Chondrocyte (in vitro differentiated cells): ENCODE measurements at regions not wholly inside any gene's neighbourhood (a gene's known extent, or its start where the extent isn't known, plus 50 kb on each side); places are given as distances from the start of the nearest gene placed in this dataset.

ENCODE experiments used
- DNase-seq: peaks from one replicate; pipeline ENCODE4 v3.0.0; 2021; ENCODE audit warnings: mixed read lengths, low spot score
- H3K27ac Mint-ChIP-seq: one replicate; pipeline ENCODE4 v1.8.0; 2021; ENCODE audit warnings: mild to moderate bottlenecking, moderate library complexity, mixed read lengths; ENCODE audit not compliant: unreplicated experiment
- H3K27me3 Mint-ChIP-seq: 2 replicates; pipeline ENCODE4 v1.8.0; 2021; ENCODE audit warnings: low read depth, mixed read lengths
- H3K36me3 Mint-ChIP-seq: 2 replicates; pipeline ENCODE4 v1.8.0; 2021; ENCODE audit warnings: low read depth, mixed read lengths
- H3K4me1 Mint-ChIP-seq: 2 replicates; pipeline ENCODE4 v1.8.0; 2021; ENCODE audit warnings: low read depth, mild to moderate bottlenecking, mixed read lengths
- H3K4me3 Mint-ChIP-seq: one replicate; pipeline ENCODE4 v1.8.0; 2021; ENCODE audit warnings: mild to moderate bottlenecking, moderate library complexity, mixed read lengths; ENCODE audit not compliant: unreplicated experiment
- H3K9me3 Mint-ChIP-seq: 2 replicates; pipeline ENCODE4 v1.8.0; 2021; ENCODE audit warnings: low read depth, mixed read lengths
- CTCF ChIP-seq: fragments of 200-600 bp; sonication (generic); IDR thresholded peaks from 2 replicates; pipeline ENCODE4 v1.5.0; 2021; ENCODE audit warnings: antibody characterized with exemption, mild to moderate bottlenecking, moderate library complexity

- DNase-seq = no peak
- Mint-ChIP-seq H3K4me3 (no peak overlapping the region), H3K4me1 (no peaks in the 10 kb centered on the region), H3K27ac (no peak overlapping the region), H3K36me3 (no peaks in the 10 kb centered on the region), H3K9me3 (peaks cover 3% of the 10 kb centered on the region), H3K27me3 (no peaks in the 10 kb centered on the region)
- TF ChIP-seq CTCF = no peak
These were observed 1093.0 kb upstream of the TENM3 start for GRCh38 chr4:181150191-181150590.

GRCh38 chr4:181151856-181152255, 1091.3 kb upstream of the TENM3 start:
- H3K27me3 Mint-ChIP-seq = no peaks in the 10 kb centered on the region
- no peak for TF ChIP-seq CTCF
- no peak overlapping the region for H3K4me3 Mint-ChIP-seq
- H3K27ac Mint-ChIP-seq = no peak overlapping the region
- no peak for DNase-seq
- no peaks in the 10 kb centered on the region for H3K36me3 Mint-ChIP-seq
- H3K9me3 Mint-ChIP-seq = peaks cover 2% of the 10 kb centered on the region
- no peaks in the 10 kb centered on the region for H3K4me1 Mint-ChIP-seq

DNA sequence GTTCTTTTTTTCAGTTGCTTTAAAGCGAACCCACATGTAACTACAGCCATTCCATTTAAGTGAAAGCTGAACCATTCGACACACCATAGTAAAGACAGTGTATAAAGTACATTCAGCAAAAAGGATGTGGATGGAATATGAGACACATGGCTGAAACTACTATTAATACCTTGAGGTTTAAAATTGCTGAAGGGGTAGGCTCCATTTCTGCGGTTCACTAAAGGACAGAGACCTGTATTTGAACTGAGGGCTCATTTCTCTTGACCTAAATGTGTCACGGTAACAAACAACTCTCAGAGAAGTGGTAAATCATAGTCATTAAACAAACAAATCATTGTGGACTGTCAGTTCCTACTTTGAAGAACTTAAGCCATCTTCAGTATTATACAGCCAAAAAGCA, 1085.6 kb upstream of the TENM3 start:
- Mint-ChIP-seq H3K4me1 (no peaks in the 10 kb centered on the region), H3K36me3 (no peaks in the 10 kb centered on the region), H3K4me3 (no peak overlapping the region), H3K9me3 (no peaks in the 10 kb centered on the region), H3K27me3 (no peaks in the 10 kb centered on the region), H3K27ac (no peak overlapping the region)
- TF ChIP-seq CTCF = no peak
- DNase-seq = no peak

DNA sequence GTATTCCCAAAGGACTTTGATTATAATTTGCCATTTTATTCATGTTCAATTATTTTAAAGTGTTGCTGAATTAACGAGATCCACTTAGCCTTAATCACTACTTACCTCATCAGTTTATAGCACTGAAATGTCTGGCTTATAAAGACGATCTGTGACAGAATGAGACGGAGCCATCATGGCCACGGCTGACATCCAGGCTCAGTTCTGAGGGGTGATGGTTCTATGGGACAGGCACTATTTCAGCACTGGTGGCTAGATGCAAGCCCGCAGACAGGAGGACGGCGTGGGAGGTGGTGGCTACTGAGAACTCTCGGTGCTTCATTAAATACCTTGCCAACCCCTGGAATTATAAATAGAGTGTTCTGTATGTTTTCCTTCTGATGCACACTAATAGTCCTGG, 1084.2 kb upstream of the TENM3 start:
- Mint-ChIP-seq H3K27ac (no peak overlapping the region), H3K36me3 (no peaks in the 10 kb centered on the region), H3K4me3 (no peak overlapping the region), H3K9me3 (no peaks in the 10 kb centered on the region), H3K4me1 (no peaks in the 10 kb centered on the region), H3K27me3 (no peaks in the 10 kb centered on the region)
- TF ChIP-seq CTCF = no peak
- no peak for DNase-seq

GRCh38 chr4:181161669-181162068, 1081.5 kb upstream of the TENM3 start:
- Mint-ChIP-seq H3K9me3 (no peaks in the 10 kb centered on the region), H3K4me1 (no peaks in the 10 kb centered on the region), H3K27ac (no peak overlapping the region), H3K4me3 (no peak overlapping the region), H3K36me3 (no peaks in the 10 kb centered on the region), H3K27me3 (no peaks in the 10 kb centered on the region)
- TF ChIP-seq CTCF = no peak
- DNase-seq = no peak
